ENCODE measurements at regions not wholly inside any gene's neighbourhood (a gene's known extent, or its start where the extent isn't known, plus 50 kb on each side); places are given as distances from the start of the nearest gene placed in this dataset.

- DNase-seq (ENCODE audit: low read depth) = no peak
Observed at GRCh38 chr14:81837304-81837703, 303.7 kb upstream of the SEL1L start.

- no peak for DNase-seq (ENCODE audit: low read depth)
Observed at GRCh38 chr14:81839056-81839455, 305.4 kb upstream of the SEL1L start.

GRCh38 chr14:81841346-81841745 is 307.7 kb upstream of the SEL1L start:
- no peak for DNase-seq (ENCODE audit: low read depth)

GRCh38 chr14:81849714-81850113 is 316.1 kb upstream of the SEL1L start:
- no peak for DNase-seq (ENCODE audit: low read depth)

- DNase-seq (ENCODE audit: low read depth) = no peak
Observed at GRCh38 chr14:81855007-81855406, 321.4 kb upstream of the SEL1L start.

DNA sequence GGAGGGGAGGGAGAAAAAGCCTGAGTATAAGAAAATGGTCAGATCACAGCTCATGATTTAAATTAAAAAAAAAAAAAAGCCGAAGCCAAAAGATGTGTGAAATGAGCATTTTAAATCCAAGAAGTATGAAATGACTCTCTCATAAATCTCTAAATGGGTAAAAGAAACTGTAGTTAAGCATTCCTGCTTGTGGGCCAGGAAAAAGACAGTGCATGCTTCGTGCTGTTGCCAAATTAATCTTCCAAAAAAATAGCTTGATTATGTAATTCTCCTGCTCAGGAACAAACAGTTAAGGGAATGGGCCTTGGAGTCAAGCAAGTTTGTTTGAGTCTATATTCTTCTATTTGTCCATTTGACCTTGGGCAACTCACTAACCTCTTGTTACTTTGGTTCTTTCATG is 325.4 kb upstream of the SEL1L start:
- DNase-seq (ENCODE audit: low read depth) = no peak

DNA sequence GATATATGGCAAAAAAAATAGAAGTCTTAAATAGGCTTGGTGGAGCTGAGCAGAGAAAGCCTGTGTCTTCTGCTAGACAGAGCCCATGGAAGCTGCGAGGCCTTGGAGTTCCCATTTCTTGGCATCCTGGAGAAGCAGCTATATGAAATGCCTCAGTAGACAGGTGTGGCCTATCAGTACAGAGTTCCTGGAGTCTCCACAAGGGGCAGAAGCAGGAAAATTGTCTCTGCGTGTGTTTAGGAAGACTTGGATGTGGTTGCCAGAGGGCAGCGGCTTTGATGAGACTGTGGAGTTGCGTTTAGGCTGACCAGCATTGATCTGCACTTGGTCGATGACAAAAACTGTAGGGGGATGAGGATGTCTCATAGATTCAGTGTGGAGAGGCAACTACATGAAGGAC is 334.5 kb upstream of the SEL1L start:
- DNase-seq (ENCODE audit: low read depth) = no peak

DNA sequence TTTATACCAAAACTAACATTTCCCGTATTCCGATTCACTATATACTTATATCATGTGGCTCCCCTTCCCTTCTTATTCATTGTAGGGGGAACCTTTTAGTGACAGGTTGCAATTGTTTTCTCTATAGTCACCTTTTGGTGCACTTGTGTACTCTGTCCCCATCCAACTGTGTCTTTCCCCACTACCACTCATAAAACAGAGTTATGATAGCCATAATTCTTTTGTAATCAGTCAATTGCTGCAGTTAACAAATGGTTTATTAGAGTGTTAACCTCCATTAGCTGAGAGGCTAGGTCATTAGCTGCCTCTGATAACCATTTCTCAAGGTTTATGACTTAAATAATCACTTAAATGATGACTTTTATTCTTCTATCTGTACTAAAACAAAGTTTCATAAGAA is 338.1 kb upstream of the SEL1L start:
- DNase-seq (ENCODE audit: low read depth) = no peak

DNA sequence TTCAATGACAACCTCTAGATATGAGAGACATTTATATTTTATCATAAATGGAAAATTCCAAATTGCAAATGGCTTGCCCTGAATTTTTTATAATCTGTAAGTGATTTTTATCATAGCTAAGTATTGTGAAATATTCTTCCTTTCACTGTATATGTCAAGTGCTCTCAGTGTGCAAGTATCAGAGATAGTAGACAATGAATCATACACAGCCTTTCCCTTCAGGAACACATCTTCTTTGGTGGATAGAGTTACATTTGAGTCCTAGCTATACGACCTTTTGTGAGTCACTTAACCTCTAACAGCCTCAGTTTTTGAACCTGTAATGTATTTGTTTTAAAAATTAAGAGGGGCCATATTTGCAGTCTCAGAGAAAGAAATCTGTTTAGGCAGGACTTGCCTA is 350.7 kb upstream of the SEL1L start:
- DNase-seq (ENCODE audit: low read depth) = no peak

- DNase-seq (ENCODE audit: low read depth) = no peak
Observed at GRCh38 chr14:81886588-81886987, 352.9 kb upstream of the SEL1L start.

- no peak for DNase-seq (ENCODE audit: low read depth)
Observed at GRCh38 chr14:81889529-81889928, 355.9 kb upstream of the SEL1L start.

DNA sequence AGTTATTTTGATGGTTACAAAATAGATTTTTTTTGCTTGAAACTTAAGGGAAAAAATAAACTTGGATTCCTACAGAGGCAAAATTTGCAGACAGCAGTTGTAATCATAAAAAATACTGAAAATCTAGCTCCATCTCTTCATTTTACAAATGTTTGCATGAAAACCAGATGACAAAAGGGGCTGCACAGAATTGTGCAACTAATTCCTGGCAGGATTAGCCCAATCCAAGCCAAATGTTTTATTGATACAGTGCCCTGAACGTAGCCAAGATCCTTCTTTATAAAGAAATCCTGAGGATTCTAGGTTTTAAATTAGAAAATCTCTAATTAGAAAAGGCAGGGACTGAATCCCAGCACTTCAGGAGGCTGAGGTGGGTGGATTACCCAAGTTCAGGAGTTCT is 356.4 kb upstream of the SEL1L start:
- no peak for DNase-seq (ENCODE audit: low read depth)

GRCh38 chr14:81903477-81903876 is 369.8 kb upstream of the SEL1L start:
- no peak for DNase-seq (ENCODE audit: low read depth)

- no peak for DNase-seq (ENCODE audit: low read depth)
Observed at GRCh38 chr14:81927070-81927469, 393.4 kb upstream of the SEL1L start.

- no peak for DNase-seq (ENCODE audit: low read depth)
Observed at GRCh38 chr14:81931828-81932227, 398.2 kb upstream of the SEL1L start.

GRCh38 chr14:81936348-81936747 is 402.7 kb upstream of the SEL1L start:
- DNase-seq (ENCODE audit: low read depth) = no peak

GRCh38 chr14:81936902-81937301 is 403.2 kb upstream of the SEL1L start:
- DNase-seq (ENCODE audit: low read depth) = no peak

DNA sequence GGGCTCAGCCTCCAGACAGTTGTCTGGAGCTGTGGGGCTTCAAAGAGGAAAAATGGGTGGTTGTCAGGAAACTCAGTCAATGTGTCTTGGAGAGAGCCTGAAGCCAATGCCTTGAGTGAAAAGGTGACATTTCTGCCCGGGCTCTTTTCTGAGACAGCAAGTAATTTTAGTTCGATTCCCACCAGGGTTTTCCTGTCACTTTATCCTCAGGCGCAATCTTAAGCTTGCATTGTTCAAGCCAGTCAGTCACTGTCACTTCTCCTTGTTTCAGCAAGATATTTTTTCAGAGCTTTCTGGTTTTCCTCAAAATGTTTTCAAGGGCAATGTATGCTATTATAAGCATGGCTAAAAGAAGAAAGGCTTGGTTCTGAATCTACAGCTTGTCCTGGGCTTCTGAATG is 404.7 kb upstream of the SEL1L start:
- no peak for DNase-seq (ENCODE audit: low read depth)

- DNase-seq (ENCODE audit: low read depth) = no peak
Observed at GRCh38 chr14:81940651-81941050, 407.0 kb upstream of the SEL1L start.

DNA sequence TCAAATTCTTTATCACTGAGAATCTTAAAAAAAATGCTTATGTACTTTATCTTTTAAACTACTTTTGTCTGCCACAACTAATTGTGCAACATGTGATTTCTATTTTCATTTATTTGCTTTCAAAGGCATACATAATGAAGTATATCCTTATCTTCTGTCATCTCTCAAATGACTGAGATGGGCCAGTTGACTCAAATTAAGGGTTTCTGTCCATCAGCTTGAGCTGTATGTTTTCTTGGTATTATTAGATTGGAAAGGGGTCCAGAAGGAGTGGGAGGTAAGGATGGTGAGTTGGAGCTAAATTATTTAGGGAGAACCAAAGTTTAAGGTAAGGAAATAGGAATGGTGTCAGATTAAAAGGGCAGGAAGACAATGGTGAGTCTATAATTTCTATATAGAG is 408.4 kb upstream of the SEL1L start:
- no peak for DNase-seq (ENCODE audit: low read depth)

DNA sequence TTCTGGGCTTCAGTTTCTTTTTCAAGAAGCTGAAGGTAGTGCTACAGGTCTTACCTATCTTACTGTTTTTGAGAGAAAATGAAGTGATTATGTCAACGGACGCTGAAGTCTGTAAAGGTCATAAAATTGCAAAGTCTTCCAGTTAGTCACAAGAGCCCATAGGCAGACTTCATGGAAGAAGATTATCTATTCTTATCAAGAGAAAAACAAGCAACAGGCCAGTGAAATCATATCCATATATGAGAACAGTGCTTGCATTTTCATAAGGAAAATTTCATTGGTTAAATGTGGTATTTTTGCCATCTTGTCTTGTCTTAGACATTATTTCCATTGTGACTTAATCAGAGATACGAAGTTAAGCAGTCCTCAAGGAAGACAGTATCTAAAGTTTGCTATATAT is 412.7 kb upstream of the SEL1L start:
- DNase-seq (ENCODE audit: low read depth) = no peak

GRCh38 chr14:81946834-81947798 is 413.5 kb upstream of the SEL1L start:
- no peak for DNase-seq (ENCODE audit: low read depth)

GRCh38 chr14:81952917-81953316 is 419.3 kb upstream of the SEL1L start:
- no peak for DNase-seq (ENCODE audit: low read depth)

GRCh38 chr14:81953419-81953818 is 419.8 kb upstream of the SEL1L start:
- DNase-seq (ENCODE audit: low read depth) = no peak

All from GM04503 (cell line).